Mesendoderm (in vitro differentiated cells): ENCODE measurements at regions not wholly inside any gene's neighbourhood (a gene's known extent, or its start where the extent isn't known, plus 50 kb on each side); places are given as distances from the start of the nearest gene placed in this dataset.

Experiments
- DNase-seq: peaks from one replicate; pipeline ENCODE4 v3.0.0; 2013
- H2AK5ac ChIP-seq: 2 replicates; pipeline ENCODE4 v1.6.1; 2013; ENCODE audit warnings: low read length, inconsistent platforms
- H2BK120ac ChIP-seq: 2 replicates; pipeline ENCODE4 v1.6.1; 2013; ENCODE audit warnings: low read depth, mild to moderate bottlenecking, low read length, moderate library complexity, mixed read lengths
- H2BK15ac ChIP-seq: replicated peaks from 2 replicates; pipeline ENCODE4 v1.6.1; 2013; ENCODE audit warnings: low read depth, mild to moderate bottlenecking, moderate library complexity
- H2BK5ac ChIP-seq: 2 replicates; pipeline ENCODE4 v1.6.1; 2013; ENCODE audit warnings: low read length, inconsistent platforms
- H3K18ac ChIP-seq: 2 replicates; pipeline ENCODE4 v1.6.1; 2013; ENCODE audit warnings: mild to moderate bottlenecking, low read length, mixed read lengths
- H3K23ac ChIP-seq: one replicate; pipeline ENCODE4 v1.6.1; 2013; ENCODE audit warnings: low read length
- H3K27ac ChIP-seq: 2 replicates; pipeline ENCODE4 v1.5.1; 2013; ENCODE audit warnings: low read depth, mild to moderate bottlenecking, inconsistent platforms, low read length, moderate library complexity
- H3K27me3 ChIP-seq: 2 replicates; pipeline ENCODE4 v1.6.1; 2013; ENCODE audit warnings: low read length, control low read depth, mild to moderate bottlenecking, inconsistent platforms; ENCODE audit not compliant: insufficient read depth, poor library complexity
- H3K36me3 ChIP-seq: 2 replicates; pipeline ENCODE4 v1.6.1; 2013; ENCODE audit warnings: low read length, inconsistent platforms; ENCODE audit not compliant: control insufficient read depth, insufficient read depth
- H3K4ac ChIP-seq: one replicate; pipeline ENCODE4 v1.6.1; 2013; ENCODE audit warnings: low read depth, mild to moderate bottlenecking, low read length, moderate library complexity
- H3K4me1 ChIP-seq: 2 replicates; pipeline ENCODE4 v1.6.1; 2013; ENCODE audit warnings: low read depth, low read length, inconsistent platforms; ENCODE audit not compliant: control insufficient read depth
- H3K4me2 ChIP-seq: 2 replicates; pipeline ENCODE4 v1.6.1; 2013; ENCODE audit warnings: low read length
- H3K4me3 ChIP-seq: 2 replicates; pipeline ENCODE4 v1.5.1; 2013; ENCODE audit warnings: mild to moderate bottlenecking, low read length
- H3K56ac ChIP-seq: one replicate; pipeline ENCODE4 v1.6.1; 2013; ENCODE audit warnings: low read length
- H3K79me1 ChIP-seq: 2 replicates; pipeline ENCODE4 v1.6.1; 2013; ENCODE audit warnings: low read length, inconsistent platforms
- H3K79me2 ChIP-seq: 2 replicates; pipeline ENCODE4 v1.6.1; 2013; ENCODE audit warnings: mild to moderate bottlenecking, low read length; ENCODE audit not compliant: control insufficient read depth, insufficient read depth
- H3K9ac ChIP-seq: 2 replicates; pipeline ENCODE4 v1.6.1; 2013; ENCODE audit warnings: low read length, inconsistent platforms
- H4K5ac ChIP-seq: one replicate; pipeline ENCODE4 v1.6.1; 2013; ENCODE audit warnings: low read length
- H4K8ac ChIP-seq: one replicate; pipeline ENCODE4 v1.6.1; 2013; ENCODE audit warnings: low read depth, mild to moderate bottlenecking, control low read depth, low read length, moderate library complexity
- WGBS: extraction: QIAGEN DNeasy Blood & Tissue Kit; methylation state at CpG from one replicate; pipeline ENCODE4 v1.1.7; 2013; ENCODE audit warnings: low lambda C conversion rate, missing lambda C conversion rate; ENCODE audit not compliant: insufficient coverage; ENCODE audit errors: extremely low coverage; 5-methylcytosine and 5-hydroxymethylcytosine counted together

DNA sequence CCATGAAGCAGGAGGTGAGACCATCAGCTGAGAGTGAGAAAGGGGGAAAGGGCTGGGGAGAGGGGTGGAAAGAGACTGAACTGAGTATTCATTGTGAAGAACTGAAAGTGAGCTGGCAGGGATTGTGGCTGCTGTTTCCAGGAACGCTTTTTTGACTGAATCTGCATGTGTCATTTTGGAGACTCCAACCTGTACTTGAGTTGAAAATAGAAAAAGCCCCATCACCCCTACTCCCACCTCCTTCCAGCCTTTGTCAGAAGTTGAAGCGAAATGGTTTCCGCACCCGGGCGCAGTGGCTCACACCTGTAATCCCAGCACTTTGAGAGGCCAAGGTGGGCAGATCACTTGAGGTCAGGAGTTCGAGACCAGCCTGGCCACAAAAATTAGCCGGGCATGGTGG lies 128.0 kb upstream of the GPR12 start:
- Histone ChIP-seq H3K23ac (no peak overlapping the region), H4K5ac (no peak overlapping the region), H3K9ac (no peak overlapping the region), H3K79me1 (no peaks in the 10 kb centered on the region), H3K56ac (no peak overlapping the region), H3K79me2 (no peaks in the 10 kb centered on the region), H3K4ac (no peak overlapping the region), H3K27ac (no peak overlapping the region), H2BK5ac (no peak overlapping the region), H2BK15ac (no peak overlapping the region), H3K4me3 (no peak overlapping the region), H2AK5ac (no peak overlapping the region), H3K4me1 (no peaks in the 10 kb centered on the region), H3K4me2 (no peak overlapping the region), H3K36me3 (no peaks in the 10 kb centered on the region), H2BK120ac (no peak overlapping the region), H3K27me3 (no peaks in the 10 kb centered on the region), H4K8ac (no peak overlapping the region), H3K18ac (no peak overlapping the region)
- WGBS, result no CpG with 5 or more reads among the region's 7 CpGs
- DNase-seq, result no peak

- Histone ChIP-seq H3K79me2 (no peaks in the 10 kb centered on the region), H3K79me1 (no peaks in the 10 kb centered on the region), H3K23ac (no peak overlapping the region), H3K4ac (no peak overlapping the region), H3K4me1 (no peaks in the 10 kb centered on the region), H2BK15ac (no peak overlapping the region), H2BK120ac (no peak overlapping the region), H3K27ac (no peak overlapping the region), H3K56ac (no peak overlapping the region), H3K27me3 (no peaks in the 10 kb centered on the region), H2BK5ac (no peak overlapping the region), H3K18ac (no peak overlapping the region), H3K4me3 (no peak overlapping the region), H2AK5ac (no peak overlapping the region), H4K5ac (no peak overlapping the region), H3K9ac (no peak overlapping the region), H3K4me2 (no peak overlapping the region), H3K36me3 (no peaks in the 10 kb centered on the region), H4K8ac (no peak overlapping the region)
- no CpG with 5 or more reads among the region's 3 CpGs for WGBS
- DNase-seq, result no peak
These were observed 127.0 kb upstream of the GPR12 start for GRCh38 chr13:26887594-26887993.

DNA sequence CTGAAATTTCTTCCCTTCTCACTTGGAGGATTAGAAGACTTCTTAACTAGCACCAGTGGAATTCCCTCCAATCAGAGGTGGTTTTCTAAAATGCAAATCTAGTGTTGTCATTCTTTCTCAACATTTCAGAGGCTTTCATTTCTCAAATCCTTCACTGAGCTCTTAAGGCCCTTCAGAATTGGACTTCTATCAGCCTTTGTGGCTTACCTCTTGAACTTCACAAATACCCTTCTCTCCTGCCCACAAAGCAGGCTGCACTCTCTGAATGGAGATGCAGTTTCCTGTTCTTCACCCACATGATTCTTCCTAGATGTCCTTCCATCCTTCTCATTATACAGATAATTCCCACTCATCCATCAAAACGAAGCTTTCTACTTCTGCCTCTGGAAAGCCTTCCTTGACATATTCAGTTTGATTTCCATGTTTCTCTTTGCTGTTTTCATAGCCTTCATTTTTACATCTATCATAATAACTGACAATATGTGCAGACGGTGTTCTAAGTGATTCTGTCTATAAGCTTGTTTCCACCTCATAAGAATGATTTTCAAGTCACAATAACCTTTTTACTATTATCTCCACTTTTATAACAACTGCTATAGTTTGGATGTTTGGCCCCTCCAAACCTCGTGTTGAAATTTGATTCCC lies 123.1 kb upstream of the GPR12 start:
- Histone ChIP-seq H3K4me2 (no peak overlapping the region), H3K27me3 (no peaks in the 10 kb centered on the region), H3K79me2 (no peaks in the 10 kb centered on the region), H3K18ac (no peak overlapping the region), H3K56ac (no peak overlapping the region), H3K4me1 (no peaks in the 10 kb centered on the region), H2AK5ac (no peak overlapping the region), H2BK120ac (no peak overlapping the region), H3K4ac (no peak overlapping the region), H3K23ac (no peak overlapping the region), H3K27ac (no peak overlapping the region), H3K9ac (no peak overlapping the region), H4K8ac (no peak overlapping the region), H3K79me1 (no peaks in the 10 kb centered on the region), H3K4me3 (no peak overlapping the region), H2BK15ac (no peak overlapping the region), H3K36me3 (no peaks in the 10 kb centered on the region), H2BK5ac (no peak overlapping the region), H4K5ac (no peak overlapping the region)
- WGBS, result no CpG with 5 or more reads among the region's 3 CpGs
- no peak for DNase-seq

- DNase-seq, result no peak
- no CpG with 5 or more reads among the region's 7 CpGs for WGBS
- Histone ChIP-seq H3K9ac (no peak overlapping the region), H2AK5ac (no peak overlapping the region), H3K56ac (no peak overlapping the region), H2BK120ac (no peak overlapping the region), H4K5ac (no peak overlapping the region), H3K18ac (no peak overlapping the region), H3K27me3 (no peaks in the 10 kb centered on the region), H3K27ac (no peak overlapping the region), H3K4ac (no peak overlapping the region), H2BK5ac (no peak overlapping the region), H3K4me1 (no peaks in the 10 kb centered on the region), H3K36me3 (no peaks in the 10 kb centered on the region), H3K4me3 (no peak overlapping the region), H3K79me1 (no peaks in the 10 kb centered on the region), H3K79me2 (no peaks in the 10 kb centered on the region), H4K8ac (no peak overlapping the region), H3K23ac (no peak overlapping the region), H3K4me2 (no peak overlapping the region), H2BK15ac (no peak overlapping the region)
These were observed 122.1 kb upstream of the GPR12 start for GRCh38 chr13:26882731-26883130.

GRCh38 chr13:26881154-26881553 lies 120.6 kb upstream of the GPR12 start:
- no peak overlapping the region for H3K4ac ChIP-seq
- no CpG with 5 or more reads among the region's 6 CpGs for WGBS

DNA sequence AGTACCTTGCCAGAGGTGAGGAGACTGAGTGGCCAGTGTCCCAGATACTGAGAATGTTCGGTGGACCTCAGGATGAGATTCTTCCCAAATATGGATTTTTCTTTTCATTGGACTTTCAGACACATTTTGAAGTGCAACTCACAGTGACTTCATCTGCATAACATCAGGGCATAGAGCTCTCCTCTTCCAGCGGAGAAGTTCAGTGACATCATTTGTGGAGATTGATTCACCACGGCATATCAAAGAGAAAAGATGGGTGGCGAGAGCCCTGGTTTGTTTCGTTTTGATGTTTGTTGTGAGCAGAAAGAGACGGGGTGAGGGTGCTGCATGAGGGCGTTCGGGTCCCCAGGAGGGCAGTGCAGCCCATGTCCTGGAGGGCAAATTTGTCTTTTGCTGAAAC lies 120.1 kb upstream of the GPR12 start:
- DNase-seq, result no peak
- Histone ChIP-seq H4K5ac (no peak overlapping the region), H2BK120ac (no peak overlapping the region), H3K4ac (no peak overlapping the region), H4K8ac (no peak overlapping the region), H3K79me2 (no peaks in the 10 kb centered on the region), H2BK15ac (no peak overlapping the region), H3K23ac (no peak overlapping the region), H2BK5ac (no peak overlapping the region), H3K4me1 (no peaks in the 10 kb centered on the region), H2AK5ac (no peak overlapping the region), H3K4me3 (no peak overlapping the region), H3K9ac (no peak overlapping the region), H3K27ac (no peak overlapping the region), H3K79me1 (no peaks in the 10 kb centered on the region), H3K27me3 (no peaks in the 10 kb centered on the region), H3K18ac (no peak overlapping the region), H3K4me2 (no peak overlapping the region), H3K36me3 (no peaks in the 10 kb centered on the region), H3K56ac (no peak overlapping the region)
- WGBS, result no CpG with 5 or more reads among the region's 8 CpGs

More at GRCh38 chr13:26881154-26881553, 120.6 kb upstream of the GPR12 start:
- H3K79me1 ChIP-seq, result no peaks in the 10 kb centered on the region
- H3K9ac ChIP-seq, result no peak overlapping the region
- H3K27me3 ChIP-seq, result no peaks in the 10 kb centered on the region
- no peak overlapping the region for H3K4me3 ChIP-seq
- H3K4me2 ChIP-seq, result no peak overlapping the region
- H3K79me2 ChIP-seq, result no peaks in the 10 kb centered on the region
- no peak overlapping the region for H4K8ac ChIP-seq
- no peak overlapping the region for H3K56ac ChIP-seq
- H2AK5ac ChIP-seq, result no peak overlapping the region
- DNase-seq, result no peak
- H2BK120ac ChIP-seq, result no peak overlapping the region
- H3K18ac ChIP-seq, result no peak overlapping the region
- H3K36me3 ChIP-seq, result no peaks in the 10 kb centered on the region
- H2BK5ac ChIP-seq, result no peak overlapping the region
- no peaks in the 10 kb centered on the region for H3K4me1 ChIP-seq
- no peak overlapping the region for H3K23ac ChIP-seq
- H4K5ac ChIP-seq, result no peak overlapping the region
- no peak overlapping the region for H3K27ac ChIP-seq
- H2BK15ac ChIP-seq, result no peak overlapping the region
